Anterior cingulate cortex (tissue), 58 donors: ENCODE measurements at regions not wholly inside any gene's neighbourhood (a gene's known extent, or its start where the extent isn't known, plus 50 kb on each side); places are given as distances from the start of the nearest gene placed in this dataset.

Source experiments
- DNase-seq, 58 donors: peaks; one replicate each; lab custom pipeline; 2025; lab: John Stamatoyannopoulos, UW

DNA sequence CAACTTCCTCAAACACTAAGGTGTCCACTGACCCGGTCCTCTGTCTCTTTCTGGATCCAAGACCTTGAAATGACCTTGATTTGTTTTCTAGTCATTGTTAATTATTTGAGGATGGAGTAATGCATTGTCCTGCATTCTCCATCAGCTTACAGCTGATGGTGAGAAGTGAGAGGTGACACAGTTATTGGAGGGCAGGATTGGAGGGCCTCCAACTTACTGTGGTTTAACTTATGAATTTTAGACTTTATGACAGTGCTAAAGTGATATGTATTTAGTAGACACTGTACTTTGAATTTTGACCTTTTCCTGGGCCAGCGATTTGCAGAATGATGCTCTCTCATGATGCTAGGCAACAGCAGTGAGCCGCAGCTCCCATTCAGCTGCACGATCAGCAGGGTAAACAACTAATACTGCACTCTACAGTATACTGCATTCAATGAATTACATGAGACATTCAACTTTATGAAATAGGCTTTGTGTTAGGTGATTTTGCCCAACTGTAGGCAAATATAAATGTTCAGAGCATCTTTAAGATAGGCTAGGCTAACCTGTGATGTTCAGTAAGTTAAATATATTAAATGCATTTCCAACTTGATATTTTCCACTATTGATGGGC is 200.0 kb upstream of the MEX3C start:
- peak in 5 of 58 donors; percentile 7 to 18 (median 11) for DNase-seq

DNA sequence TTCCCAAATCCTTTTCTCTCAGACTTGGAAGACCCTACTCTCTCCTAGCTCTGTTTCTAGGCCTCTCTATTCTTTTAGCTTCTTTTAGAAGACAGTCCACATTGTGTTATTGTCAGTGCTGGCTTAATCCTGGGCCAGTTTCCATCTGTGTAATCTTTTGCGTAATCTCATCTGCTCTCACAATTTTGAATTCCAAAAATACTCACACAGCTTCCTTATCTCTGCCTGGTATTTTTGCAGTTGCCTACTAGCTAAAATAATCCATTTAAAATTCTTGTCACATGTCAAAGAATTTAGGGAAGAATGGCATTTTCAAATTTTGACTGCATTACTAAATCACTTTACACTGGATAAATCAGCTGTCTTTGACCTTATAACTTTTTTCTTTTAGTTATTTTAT is 200.6 kb upstream of the MEX3C start:
- DNase-seq = peak in 3 of 58 donors; percentile 9 to 43 (median 27)

DNA sequence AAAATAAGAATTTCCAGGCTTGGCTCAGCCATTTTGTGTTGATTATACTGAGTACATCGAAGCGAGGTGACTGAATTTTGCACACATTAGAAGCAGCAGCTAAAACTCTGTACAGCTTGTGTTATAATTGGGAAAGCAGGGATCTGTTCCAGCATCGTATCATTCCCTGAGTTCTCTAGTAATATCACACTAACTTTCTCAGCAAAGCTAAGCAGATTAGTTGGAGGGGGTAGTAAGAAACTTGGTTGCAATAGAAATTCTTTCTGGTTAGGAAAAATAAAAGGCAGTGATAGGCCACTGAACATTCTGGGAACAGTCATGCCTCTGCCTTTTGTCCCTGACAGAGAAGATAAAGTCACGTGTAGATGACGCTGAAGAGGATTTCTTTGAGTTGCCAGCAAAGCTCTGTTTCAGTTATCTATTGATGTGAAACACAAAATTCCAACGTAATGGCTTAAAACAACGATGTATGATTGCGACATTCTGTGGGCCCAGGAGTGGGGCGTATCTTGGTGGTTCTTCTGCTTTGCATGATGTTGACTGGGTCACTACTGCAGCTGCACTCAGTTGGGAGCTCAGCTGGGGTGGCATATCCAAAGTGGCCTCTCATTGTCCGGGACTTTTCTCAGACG is 202.1 kb upstream of the MEX3C start:
- DNase-seq = peak in 8 of 58 donors; percentile 13 to 65 (median 32)

DNA sequence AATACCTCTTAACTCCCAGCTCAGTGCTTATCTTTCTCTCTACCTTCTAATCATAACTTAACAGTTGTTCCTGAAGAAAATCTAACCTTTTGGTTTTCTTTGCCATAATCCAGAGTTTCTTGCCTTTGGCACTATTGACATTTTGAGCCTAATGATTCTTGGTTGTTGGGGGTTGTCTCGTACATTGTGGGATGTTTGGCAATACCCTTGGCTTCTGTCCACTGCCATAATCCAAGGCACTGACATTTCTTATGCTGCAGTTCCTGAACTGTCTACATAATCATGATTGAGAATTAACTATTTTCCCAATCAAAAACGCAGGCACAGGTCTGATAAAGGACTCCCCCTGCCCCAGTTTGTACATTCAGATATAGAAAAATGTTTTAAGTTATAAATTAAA is 203.2 kb upstream of the MEX3C start:
- DNase-seq = no peak

DNA sequence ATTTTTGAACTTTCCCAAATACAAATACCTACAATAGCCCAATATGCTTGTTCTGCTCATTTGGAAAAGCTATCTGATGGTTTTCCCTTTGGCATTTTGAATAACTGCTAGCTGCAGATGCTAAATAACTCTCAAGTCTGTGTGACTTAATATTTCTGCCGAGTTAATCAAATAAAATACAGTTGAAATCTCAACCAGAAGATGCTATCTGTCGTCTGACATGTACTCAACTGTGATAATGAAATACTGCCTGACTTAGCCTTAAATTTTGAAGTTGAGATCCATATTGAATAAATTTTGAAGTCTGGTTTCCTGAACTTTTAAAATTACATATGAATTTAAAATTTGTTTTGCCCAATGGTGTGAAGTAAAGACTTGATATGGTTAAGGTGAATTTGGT is 204.4 kb upstream of the MEX3C start:
- no peak for DNase-seq

DNA sequence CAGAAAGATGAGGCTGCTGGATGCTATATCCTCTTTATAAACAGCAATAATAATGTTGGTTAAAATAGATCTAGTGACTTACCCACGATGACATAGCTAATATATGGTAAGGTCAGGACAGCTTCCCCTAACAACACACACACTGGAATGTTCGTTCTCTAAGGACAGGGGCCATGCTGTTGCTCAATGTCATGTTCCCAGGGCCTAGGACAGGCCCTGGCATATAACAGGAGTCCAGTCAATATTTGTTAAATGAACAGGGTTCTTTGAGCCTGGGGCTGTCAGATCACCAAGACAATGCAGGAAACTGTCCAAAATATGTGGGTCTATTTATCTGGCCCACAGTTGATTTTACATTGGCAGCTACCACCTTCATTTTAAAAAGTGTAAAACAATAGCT is 207.1 kb upstream of the MEX3C start:
- DNase-seq = no peak

DNA sequence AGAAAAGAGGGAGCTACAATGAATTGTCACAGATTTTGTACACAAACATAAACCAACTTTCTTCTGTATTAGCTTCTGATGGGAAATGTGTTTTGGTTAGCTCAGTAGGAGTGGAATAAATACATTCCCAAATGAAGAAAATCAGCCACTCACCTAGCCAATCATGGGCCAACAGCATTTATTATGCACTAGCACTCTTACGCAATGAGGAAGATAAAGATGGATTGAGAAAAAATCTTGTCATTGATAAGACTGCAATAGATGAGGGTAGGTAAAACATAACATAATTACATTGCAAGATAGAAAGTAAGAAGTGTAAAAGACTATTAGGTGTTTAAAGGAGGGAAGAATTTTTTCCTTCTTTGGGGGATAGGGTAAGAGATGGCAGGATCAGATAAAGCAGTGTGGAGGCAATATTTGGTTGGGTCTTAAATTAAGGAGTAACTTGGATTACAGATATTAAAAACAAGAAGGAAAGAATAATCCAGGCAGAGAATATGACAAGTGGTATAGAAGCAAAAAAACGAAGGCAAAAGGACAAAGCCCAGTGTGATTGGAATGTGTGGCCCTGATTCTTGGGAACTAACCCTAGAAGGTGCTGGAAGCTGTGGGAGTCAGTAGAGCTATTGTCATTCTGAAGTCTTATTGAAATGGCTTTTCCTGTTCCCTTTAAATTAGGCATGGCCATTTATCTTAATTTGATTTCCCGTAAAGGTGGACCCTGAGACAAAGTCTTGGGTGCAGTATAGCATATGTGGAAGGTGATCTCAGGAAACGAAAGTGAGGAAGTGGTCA is 208.4 kb upstream of the MEX3C start:
- no peak for DNase-seq

DNA sequence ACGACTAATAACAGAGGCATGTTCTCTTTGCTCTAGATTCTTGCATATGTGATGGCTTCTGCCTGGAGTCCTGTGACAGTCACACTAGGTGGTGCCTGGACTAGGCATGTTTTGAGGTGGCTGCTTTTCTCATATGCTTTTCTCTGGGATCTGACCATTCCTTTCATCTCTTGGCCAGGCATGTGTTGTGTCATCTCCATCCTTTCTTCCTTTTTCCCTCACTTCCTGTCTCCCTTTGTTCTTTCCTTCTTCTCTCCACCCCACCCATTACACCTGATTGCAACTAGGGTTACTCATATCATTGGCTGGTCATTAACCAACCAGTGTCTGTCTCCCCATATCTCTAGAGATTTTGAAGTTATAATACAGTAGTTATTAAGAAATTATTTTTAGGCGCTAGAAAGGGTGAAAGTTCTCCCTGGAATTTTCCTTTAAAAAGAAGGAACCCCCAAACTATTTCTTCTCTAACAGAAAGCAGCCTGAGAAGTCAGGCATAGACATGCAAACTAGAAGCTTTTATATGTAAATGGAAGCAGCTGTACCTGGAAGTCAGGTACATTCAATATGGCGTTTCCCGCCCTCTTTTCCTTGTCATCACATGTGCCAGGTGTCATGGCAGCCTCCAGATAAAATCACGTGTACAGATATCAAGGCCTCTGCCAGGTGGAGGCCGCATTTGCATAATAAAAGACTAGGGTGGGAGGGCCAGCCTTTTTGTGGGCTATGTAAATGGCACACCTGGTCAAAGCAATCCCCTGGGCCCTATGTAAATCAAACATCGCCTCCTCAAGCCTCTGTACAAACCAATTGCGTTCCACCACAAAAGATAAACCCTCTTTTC is 220.4 kb upstream of the MEX3C start:
- no peak for DNase-seq

DNA sequence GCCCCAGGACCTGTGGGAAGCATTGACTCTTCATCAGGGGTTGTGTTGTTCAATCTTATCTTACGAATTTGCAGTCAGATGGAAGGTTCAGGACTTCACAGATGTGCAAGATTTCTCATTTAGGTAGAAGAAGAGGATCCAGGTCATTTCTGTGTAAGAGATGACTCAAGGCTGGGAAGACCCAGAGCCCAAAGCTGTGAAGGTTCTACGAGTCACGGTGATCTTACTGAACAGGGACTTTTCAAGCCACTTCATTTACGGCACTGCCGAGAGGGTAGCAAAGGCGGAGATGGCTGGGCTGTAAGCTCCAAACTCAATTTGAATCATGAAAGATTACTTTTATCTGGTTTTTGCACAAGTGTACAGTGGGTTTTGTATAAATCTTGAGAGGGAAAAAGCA is 228.0 kb upstream of the MEX3C start:
- no peak for DNase-seq

DNA sequence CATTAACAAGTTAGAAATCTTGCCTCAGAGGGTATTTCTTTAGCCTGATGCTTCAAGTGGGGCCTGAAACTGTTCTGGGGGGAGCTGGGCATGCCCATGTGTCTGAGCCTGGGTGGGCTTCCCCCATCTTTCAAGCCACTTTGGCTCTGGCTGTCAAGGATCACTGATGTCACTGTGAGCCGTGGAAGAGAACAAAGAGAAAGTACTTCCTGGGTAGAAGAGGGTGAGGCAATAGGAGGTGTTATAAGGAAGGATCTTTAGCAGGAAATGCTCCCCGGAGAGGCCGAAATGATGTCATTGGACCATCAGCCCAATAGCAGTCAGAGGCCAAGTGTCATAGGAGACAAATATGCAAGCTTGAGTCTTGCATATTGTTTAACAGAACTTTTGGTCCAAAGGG is 228.4 kb upstream of the MEX3C start:
- DNase-seq = no peak

DNA sequence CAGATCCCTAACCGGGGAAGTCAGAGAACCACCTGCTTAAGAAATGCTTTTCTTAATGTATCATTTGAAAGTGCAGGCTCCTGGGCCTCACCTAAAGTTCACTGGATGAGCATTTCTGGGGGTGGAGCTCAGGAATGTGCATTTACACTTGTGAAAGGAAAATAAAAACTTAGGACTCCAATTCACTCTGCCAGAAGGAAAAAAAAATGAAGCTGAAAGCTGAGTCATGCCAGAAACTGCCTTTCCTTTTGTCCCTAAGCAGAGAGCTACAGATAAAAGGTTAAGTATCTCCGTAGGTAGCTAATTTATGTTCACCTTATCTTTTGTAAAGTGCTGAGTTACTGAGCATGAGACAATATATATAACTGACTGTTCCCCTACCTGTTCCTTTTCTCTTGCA is 229.5 kb upstream of the MEX3C start:
- DNase-seq = no peak

DNA sequence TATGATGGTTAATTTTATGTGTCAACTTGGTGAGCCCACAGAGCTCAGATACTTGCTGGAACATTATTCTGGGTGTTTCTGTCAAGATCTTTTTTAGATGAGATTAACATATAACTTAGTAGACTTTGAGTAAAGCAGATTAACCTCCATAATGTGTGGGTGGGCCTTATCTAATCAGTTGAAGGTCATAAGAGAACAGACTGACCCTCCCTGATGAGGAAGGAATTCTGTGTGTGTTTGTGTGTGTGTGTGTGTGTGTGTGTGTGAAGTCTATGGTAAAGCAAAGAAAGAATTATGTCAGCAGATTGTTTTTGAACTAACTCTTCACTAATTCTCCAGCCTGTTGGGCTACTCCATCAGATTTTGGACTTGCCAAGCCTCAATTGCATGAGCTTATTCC is 232.2 kb upstream of the MEX3C start:
- no peak for DNase-seq

DNA sequence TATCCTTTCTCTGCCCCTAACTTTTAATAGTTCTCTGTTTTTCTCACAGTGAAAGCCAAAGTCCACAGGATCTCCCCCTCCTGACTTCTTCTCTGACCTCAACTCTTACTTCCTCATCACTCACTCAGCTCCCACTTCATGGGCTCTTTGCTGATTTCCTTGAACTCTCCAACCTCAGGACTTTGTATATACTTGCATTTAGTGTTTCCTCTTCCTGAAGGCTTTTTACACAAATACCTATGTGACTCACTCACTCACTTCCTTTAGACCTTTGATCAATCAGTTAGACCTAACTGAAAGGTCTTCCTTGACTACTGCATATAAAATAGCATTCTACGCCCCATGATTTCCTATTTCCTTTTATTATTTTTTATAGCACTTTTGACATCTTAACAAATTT is 233.1 kb upstream of the MEX3C start:
- no peak for DNase-seq

DNA sequence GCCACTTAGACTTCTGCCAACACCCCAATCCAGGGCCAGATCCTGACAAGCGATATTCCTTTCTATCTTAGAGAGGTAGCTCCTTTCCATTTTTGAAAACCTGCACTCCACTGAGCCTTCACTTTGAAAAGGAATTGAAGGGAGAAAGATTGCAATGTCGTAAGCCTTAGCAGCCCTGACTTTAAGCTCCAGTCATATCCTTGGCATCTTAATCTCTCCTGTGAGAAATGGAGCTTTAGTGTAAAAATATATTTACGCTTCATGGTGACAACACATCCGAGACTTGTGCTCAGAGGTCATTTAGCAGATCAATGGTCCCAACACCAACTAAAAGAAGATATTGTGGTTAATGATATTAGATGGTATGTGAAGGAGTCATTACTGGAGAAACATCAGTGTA is 235.8 kb upstream of the MEX3C start:
- DNase-seq = no peak

DNA sequence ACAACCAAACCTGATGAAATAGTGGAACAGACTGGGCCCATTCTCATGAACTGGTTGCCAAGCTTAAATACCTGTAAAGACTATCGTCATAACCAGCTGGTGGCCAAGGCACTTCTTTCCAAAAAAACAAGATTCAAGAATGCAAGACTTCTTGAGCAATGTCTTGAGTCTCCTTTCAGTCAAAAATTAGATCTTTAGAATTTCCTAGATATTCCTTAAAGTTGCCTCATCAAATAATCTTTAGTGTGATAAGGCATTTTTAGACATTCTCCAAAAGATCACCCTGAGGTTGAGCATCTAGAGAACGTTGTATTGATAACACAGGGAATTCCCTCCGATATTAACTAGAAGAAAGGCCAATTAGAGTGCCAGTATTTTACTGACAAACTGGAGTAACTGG is 236.4 kb upstream of the MEX3C start:
- DNase-seq = no peak

DNA sequence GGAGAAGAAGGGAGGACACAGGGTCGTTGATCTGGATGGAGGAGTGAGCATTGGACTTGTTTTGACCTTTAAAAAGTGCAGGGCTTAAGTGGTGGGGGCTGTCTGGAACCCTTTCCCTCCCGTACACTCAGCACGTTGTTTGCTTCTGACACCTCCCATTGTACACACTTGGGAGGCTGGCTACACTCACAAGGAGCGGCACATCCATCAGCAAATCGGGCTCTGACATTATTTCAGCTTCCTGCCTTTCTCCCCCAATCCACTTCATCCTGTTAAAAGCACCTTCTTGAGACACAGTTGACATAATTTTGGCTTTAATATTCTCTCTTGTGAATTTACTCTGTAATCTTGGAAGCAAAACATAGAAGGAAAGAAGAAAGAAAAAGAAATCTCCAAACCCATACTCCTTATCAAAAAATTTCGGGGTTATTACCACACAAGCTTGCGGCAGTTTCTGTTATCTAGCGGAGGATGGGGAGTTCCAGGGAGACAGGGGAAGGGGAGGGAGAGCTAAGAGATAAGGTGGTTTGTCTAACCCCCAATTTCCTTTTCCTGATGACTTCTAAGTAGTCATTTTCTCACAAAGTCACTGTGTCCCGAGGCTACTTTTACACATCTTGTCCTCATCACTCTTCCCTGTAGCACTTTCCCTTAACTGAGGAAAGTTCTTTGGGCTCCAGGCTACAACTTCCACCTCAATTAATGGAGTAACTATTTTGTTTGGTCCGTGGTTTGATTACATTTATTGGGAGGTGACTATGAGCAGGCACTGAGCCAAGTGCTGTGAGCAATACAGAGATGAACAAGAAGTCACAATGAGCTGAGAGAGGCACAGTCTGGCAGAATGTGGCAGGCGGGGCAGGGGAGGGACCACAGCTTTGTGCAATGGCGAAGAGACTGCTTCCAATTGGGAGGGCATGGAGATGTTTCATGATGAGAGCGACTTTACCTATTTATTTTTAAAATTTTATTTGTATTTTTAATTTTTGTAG is 240.1 kb upstream of the MEX3C start:
- DNase-seq = peak in 2 of 58 donors; percentile 0 to 17

DNA sequence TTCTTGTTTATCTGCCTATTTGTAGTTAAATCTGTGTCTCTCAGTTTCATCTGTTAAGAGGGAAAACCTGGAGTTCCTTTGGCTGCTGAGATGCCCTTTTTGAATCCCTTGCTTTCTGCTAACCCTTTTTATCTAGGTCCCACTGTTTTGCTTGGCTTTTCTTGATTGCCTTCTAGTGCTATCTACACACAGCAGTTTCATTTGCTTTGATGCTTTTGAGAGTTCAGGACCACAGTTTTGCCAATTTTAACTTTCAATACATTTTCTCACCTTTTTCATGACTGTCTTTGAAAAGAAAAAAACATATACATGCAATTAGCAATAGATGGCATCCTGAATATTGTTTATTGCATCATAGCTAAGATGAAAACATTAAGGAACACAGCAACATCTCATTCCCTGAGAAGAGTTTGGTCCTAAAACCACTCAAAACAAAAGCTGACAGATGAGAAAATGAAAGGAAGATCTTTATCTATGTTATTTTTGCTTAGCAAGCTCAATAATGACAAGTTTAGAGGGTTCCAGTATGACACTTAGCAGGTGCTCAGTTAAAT is 241.4 kb upstream of the MEX3C start:
- DNase-seq = no peak

DNA sequence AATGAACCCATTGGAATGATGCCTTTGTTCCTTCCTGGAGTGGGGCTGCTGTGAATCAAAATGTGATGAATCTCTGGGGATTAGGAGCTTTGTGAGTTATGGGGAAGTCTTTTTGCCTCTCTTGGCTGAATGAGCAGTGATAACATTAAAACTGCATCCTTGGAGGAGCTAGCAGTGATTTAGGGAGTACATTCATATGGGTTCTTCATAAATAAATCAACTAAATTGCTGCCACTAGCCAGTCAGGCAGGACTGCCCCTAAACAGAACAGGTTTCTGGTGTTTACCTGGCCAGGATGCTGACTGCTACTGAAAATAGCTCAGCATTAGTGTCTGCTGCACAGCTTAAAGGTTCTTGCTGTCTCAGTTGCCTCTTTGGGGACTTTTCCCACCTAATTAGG is 244.5 kb upstream of the MEX3C start:
- DNase-seq = no peak

DNA sequence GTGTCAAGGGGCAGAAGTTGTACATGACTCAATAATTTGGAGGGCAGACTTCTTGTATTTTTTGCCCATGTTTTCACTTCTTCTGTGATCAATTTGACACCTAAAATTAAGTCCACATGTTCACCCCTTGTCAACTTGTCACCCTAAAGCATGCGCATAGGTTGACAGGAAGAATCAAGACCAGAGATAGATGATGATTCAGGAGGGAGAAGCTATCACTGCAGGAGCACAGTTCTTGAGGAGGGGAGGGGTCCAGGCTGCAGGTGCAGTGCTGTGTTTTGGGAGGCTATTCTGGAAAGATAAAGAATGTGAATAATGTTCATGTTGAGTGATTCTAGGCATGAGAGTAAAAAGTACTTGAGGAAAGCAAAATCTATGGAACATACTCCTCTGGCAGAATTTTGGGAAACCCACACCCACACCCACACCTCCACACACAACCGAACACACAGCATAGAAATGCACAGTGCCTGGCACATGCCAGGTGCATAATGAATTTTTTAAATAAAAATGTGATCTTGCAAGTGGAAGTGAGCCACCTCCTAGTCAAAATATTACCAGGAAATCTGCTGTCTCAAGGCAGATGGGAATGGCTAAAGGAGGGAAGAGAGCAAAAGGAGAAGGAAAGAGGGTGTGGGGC is 249.2 kb upstream of the MEX3C start:
- DNase-seq = peak in 5 of 58 donors; percentile 1 to 35 (median 13)
